ENCODE measurements at regions not wholly inside any gene's neighbourhood (a gene's known extent, or its start where the extent isn't known, plus 50 kb on each side); places are given as distances from the start of the nearest gene placed in this dataset.

DNA sequence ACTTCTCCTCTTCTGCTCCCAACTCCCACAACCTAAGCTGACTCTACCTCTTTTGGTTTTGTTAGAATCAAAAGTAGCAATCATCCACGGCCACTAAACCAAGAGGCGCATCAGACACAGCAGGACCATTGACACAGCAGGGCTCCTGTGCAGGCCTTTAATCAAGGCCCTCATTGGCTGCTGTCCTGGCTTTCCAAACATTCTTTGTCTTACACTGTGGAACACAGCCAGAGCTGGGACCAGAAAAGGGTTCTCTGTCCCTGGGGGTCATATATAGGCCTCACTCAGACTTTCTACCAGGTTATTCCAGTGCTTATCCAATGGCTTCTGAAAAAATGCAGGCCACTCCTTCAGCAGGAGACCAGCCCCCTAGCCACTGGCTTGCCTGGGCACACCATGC, 212.7 kb upstream of the NTM start:
- no peak overlapping the region for H3K9ac ChIP-seq
- no peaks in the 10 kb centered on the region for H3K27me3 ChIP-seq (ENCODE audit: insufficient read depth, low read depth)
- H3K79me2 ChIP-seq (ENCODE audit: insufficient read depth, low read depth): no peaks in the 10 kb centered on the region
- H3K4me1 ChIP-seq (ENCODE audit: low read depth, poor library complexity, severe bottlenecking): no peaks in the 10 kb centered on the region
- H3K36me3 ChIP-seq (ENCODE audit: insufficient read depth): no peaks in the 10 kb centered on the region
- H2AFZ ChIP-seq (ENCODE audit: low read depth): no peak overlapping the region
- H3K4me3 ChIP-seq (IDR thresholded peaks at IDR 0.05; ENCODE audit: insufficient read depth, low read depth, low read length): no peak overlapping the region
- no peak overlapping the region for H3K27ac ChIP-seq
- no peaks in the 10 kb centered on the region for H4K20me1 ChIP-seq (ENCODE audit: insufficient read depth)
- H3K4me2 ChIP-seq: no peak overlapping the region
- TF ChIP-seq, protein P1, sequence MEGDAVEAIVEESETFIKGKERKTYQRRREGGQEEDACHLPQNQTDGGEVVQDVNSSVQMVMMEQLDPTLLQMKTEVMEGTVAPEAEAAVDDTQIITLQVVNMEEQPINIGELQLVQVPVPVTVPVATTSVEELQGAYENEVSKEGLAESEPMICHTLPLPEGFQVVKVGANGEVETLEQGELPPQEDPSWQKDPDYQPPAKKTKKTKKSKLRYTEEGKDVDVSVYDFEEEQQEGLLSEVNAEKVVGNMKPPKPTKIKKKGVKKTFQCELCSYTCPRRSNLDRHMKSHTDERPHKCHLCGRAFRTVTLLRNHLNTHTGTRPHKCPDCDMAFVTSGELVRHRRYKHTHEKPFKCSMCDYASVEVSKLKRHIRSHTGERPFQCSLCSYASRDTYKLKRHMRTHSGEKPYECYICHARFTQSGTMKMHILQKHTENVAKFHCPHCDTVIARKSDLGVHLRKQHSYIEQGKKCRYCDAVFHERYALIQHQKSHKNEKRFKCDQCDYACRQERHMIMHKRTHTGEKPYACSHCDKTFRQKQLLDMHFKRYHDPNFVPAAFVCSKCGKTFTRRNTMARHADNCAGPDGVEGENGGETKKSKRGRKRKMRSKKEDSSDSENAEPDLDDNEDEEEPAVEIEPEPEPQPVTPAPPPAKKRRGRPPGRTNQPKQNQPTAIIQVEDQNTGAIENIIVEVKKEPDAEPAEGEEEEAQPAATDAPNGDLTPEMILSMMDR (conservative IDR thresholded peaks at IDR 0.05; ENCODE audit: low read depth, low read length): no peak

DNA sequence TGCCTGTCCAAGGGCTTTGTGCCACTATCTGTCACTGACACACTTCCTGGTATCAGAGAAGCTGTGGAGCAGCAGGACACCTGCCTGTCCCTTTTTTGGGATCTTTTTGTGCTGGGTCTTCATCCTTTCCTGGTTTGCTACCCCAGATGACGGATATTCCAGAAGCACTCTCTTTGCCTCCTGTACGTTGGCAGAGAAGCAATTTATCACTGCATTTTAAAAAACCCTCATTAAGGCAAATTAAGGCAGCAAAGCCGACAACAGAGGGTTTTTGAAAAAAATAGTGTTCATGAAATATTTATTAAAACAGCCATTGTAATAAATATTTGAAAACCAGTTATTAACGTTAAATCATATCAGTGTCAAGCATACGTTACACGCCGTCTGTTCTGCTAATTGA, 209.6 kb upstream of the NTM start:
- Histone ChIP-seq H3K27ac (no peak overlapping the region), H3K4me2 (no peak overlapping the region), H3K9ac (no peak overlapping the region), H3K36me3 (ENCODE audit: insufficient read depth) (no peaks in the 10 kb centered on the region), H3K4me3 (IDR thresholded peaks at IDR 0.05; ENCODE audit: insufficient read depth, low read depth, low read length) (no peak overlapping the region), H3K27me3 (ENCODE audit: insufficient read depth, low read depth) (no peaks in the 10 kb centered on the region), H3K4me1 (ENCODE audit: low read depth, poor library complexity, severe bottlenecking) (no peaks in the 10 kb centered on the region), H2AFZ (ENCODE audit: low read depth) (no peak overlapping the region), H3K79me2 (ENCODE audit: insufficient read depth, low read depth) (no peaks in the 10 kb centered on the region), H4K20me1 (ENCODE audit: insufficient read depth) (no peaks in the 10 kb centered on the region)
- TF ChIP-seq, protein P1 (conservative IDR thresholded peaks at IDR 0.05; ENCODE audit: low read depth, low read length): no peak

DNA sequence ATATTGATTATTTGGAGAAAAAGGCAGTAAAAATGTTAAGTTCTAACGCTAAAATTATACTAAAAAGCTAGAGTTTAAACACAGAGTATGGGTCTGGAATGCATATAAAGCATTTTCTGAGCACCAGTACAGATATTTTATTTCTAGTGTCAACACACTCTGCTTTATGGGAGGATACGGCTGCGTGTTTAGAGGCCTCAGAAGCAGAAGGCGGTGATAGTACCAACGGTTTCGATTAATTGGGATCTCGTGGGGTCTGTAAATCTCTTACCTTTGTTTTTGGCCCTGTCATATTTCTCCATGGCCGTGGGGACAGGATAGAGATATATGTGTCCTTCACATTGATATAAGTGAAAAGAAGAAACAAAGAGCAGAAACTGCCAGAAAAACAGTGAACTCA, 206.8 kb upstream of the NTM start:
- no peaks in the 10 kb centered on the region for H3K79me2 ChIP-seq (ENCODE audit: insufficient read depth, low read depth)
- no peak overlapping the region for H3K4me3 ChIP-seq (IDR thresholded peaks at IDR 0.05; ENCODE audit: insufficient read depth, low read depth, low read length)
- no peaks in the 10 kb centered on the region for H3K27me3 ChIP-seq (ENCODE audit: insufficient read depth, low read depth)
- H3K36me3 ChIP-seq (ENCODE audit: insufficient read depth): no peaks in the 10 kb centered on the region
- no peak overlapping the region for H3K4me2 ChIP-seq
- TF ChIP-seq, protein P1 (conservative IDR thresholded peaks at IDR 0.05; ENCODE audit: low read depth, low read length): no peak
- H3K9ac ChIP-seq: no peak overlapping the region
- H4K20me1 ChIP-seq (ENCODE audit: insufficient read depth): no peaks in the 10 kb centered on the region
- H2AFZ ChIP-seq (ENCODE audit: low read depth): no peak overlapping the region
- no peak overlapping the region for H3K27ac ChIP-seq
- no peaks in the 10 kb centered on the region for H3K4me1 ChIP-seq (ENCODE audit: low read depth, poor library complexity, severe bottlenecking)

DNA sequence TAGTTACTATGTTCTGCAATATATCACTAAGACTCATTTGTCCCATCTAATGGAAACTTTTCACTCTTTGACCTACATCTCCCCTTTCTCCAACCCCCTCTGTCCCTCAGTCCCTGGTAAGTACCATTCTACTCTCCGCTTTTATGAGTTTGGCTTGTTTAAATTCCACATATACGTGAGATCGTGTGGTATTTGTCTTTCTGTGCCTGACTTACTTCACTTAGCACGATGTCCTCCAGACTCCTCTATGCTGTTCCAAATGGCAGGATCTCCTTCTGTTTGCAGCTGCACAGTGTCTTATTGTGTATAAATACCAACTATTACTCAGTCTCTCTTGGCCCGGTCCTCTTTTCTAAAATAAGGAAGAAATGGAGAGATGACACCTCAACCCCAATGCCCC, 205.4 kb upstream of the NTM start:
- no peaks in the 10 kb centered on the region for H3K79me2 ChIP-seq (ENCODE audit: insufficient read depth, low read depth)
- H3K4me2 ChIP-seq: no peak overlapping the region
- no peaks in the 10 kb centered on the region for H3K36me3 ChIP-seq (ENCODE audit: insufficient read depth)
- no peaks in the 10 kb centered on the region for H3K4me1 ChIP-seq (ENCODE audit: low read depth, poor library complexity, severe bottlenecking)
- no peak overlapping the region for H3K27ac ChIP-seq
- H3K27me3 ChIP-seq (ENCODE audit: insufficient read depth, low read depth): no peaks in the 10 kb centered on the region
- TF ChIP-seq, protein P1 (conservative IDR thresholded peaks at IDR 0.05; ENCODE audit: low read depth, low read length): no peak
- no peaks in the 10 kb centered on the region for H4K20me1 ChIP-seq (ENCODE audit: insufficient read depth)
- no peak overlapping the region for H3K4me3 ChIP-seq (IDR thresholded peaks at IDR 0.05; ENCODE audit: insufficient read depth, low read depth, low read length)
- H2AFZ ChIP-seq (ENCODE audit: low read depth): no peak overlapping the region
- H3K9ac ChIP-seq: no peak overlapping the region
